Neural progenitor cell (in vitro differentiated cells): ENCODE measurements at regions not wholly inside any gene's neighbourhood (a gene's known extent, or its start where the extent isn't known, plus 50 kb on each side); places are given as distances from the start of the nearest gene placed in this dataset.

Experiments used
- DNase-seq: peaks from one replicate; pipeline ENCODE4 v3.0.0-alpha.2; 2016; ENCODE audit warnings: low spot score
- H2AFZ ChIP-seq: fragments of 200-600 bp; sonication (generic); replicated peaks from 2 replicates; pipeline ENCODE4 v1.6.1; 2016; ENCODE audit warnings: antibody characterized with exemption
- H3F3A ChIP-seq: fragments of 200-600 bp; sonication (generic); 2 replicates; pipeline ENCODE4 v1.6.1; 2016; ENCODE audit warnings: antibody characterized with exemption, low read depth
- H3K27ac ChIP-seq: fragments of 200-600 bp; sonication (generic); 2 replicates; pipeline ENCODE4 v1.5.1; 2016; ENCODE audit warnings: mild to moderate bottlenecking
- H3K27me3 ChIP-seq: fragments of 200-600 bp; sonication (generic); 2 replicates; pipeline ENCODE4 v1.6.1; 2016; ENCODE audit warnings: mild to moderate bottlenecking, moderate library complexity
- H3K36me3 ChIP-seq: fragments of 200-600 bp; sonication (generic); 2 replicates; pipeline ENCODE4 v1.5.1; 2016
- H3K4me1 ChIP-seq: fragments of 200-600 bp; sonication (generic); 2 replicates; pipeline ENCODE4 v1.6.1; 2016; ENCODE audit warnings: mixed run types
- H3K4me2 ChIP-seq: fragments of 200-600 bp; sonication (generic); 2 replicates; pipeline ENCODE4 v1.6.1; 2016
- H3K4me3 ChIP-seq: fragments of 200-600 bp; sonication (generic); 2 replicates; pipeline ENCODE4 v1.5.1; 2016
- H3K79me2 ChIP-seq: fragments of 200-600 bp; sonication (generic); 2 replicates; pipeline ENCODE4 v1.6.1; 2016; ENCODE audit warnings: low read depth
- H3K9ac ChIP-seq: fragments of 200-600 bp; sonication (generic); 2 replicates; pipeline ENCODE4 v1.6.1; 2016
- H3K9me3 ChIP-seq: fragments of 200-600 bp; sonication (generic); 2 replicates; pipeline ENCODE4 v1.5.1; 2016; ENCODE audit warnings: low read depth
- H4K20me1 ChIP-seq: fragments of 200-600 bp; sonication (generic); 2 replicates; pipeline ENCODE4 v1.6.1; 2016; ENCODE audit warnings: low read depth
- H3K27ac Mint-ChIP-seq: 3 replicates; pipeline ENCODE4 v1.8.0; 2021; ENCODE audit warnings: mixed read lengths
- H3K27me3 Mint-ChIP-seq: 2 replicates; pipeline ENCODE4 v1.8.0; 2022; ENCODE audit warnings: low read depth, mild to moderate bottlenecking, inconsistent platforms, moderate library complexity, mixed read lengths; ENCODE audit not compliant: insufficient read depth
- H3K36me3 Mint-ChIP-seq: 3 replicates; pipeline ENCODE4 v1.8.0; 2021; ENCODE audit warnings: mixed read lengths
- H3K4me1 Mint-ChIP-seq: 3 replicates; pipeline ENCODE4 v1.8.0; 2021; ENCODE audit warnings: mixed read lengths
- H3K4me3 Mint-ChIP-seq: 3 replicates; pipeline ENCODE4 v1.8.0; 2021; ENCODE audit warnings: mild to moderate bottlenecking, moderate library complexity, mixed read lengths
- H3K9me3 Mint-ChIP-seq: 3 replicates; pipeline ENCODE4 v1.8.0; 2020; ENCODE audit warnings: mixed read lengths
- CTCF ChIP-seq: fragments of 200-600 bp; sonication (generic); IDR thresholded peaks from 2 replicates; pipeline ENCODE4 v1.5.1; 2017; ENCODE audit warnings: antibody characterized with exemption, mild to moderate bottlenecking
- EZH2 ChIP-seq: fragments of 200-600 bp; sonication (generic); IDR thresholded peaks from 2 replicates; pipeline ENCODE4 v1.6.1; 2017; ENCODE audit warnings: antibody characterized with exemption, mild to moderate bottlenecking, moderate library complexity
- EZH2phosphoT487 ChIP-seq: fragments of 200-600 bp; sonication (generic); IDR thresholded peaks from 2 replicates; pipeline ENCODE4 v1.6.1; 2017; ENCODE audit warnings: antibody characterized with exemption

GRCh38 chr4:133596459-133596858 is 447.4 kb downstream of the PCDH10 start:
- no peak overlapping the region for H3K9ac ChIP-seq
- no peak overlapping the region for H3K4me3 ChIP-seq
- no peaks in the 10 kb centered on the region for H3K27me3 ChIP-seq
- no peak overlapping the region for H3K4me3 Mint-ChIP-seq
- H3F3A ChIP-seq, result peaks cover 15% of the 10 kb centered on the region
- H3K4me1 ChIP-seq, result peaks cover 23% of the 10 kb centered on the region
- peak overlapping the region; percentile 89 for H2AFZ ChIP-seq
- no peaks in the 10 kb centered on the region for H3K79me2 ChIP-seq
- H4K20me1 ChIP-seq, result no peaks in the 10 kb centered on the region
- H3K36me3 Mint-ChIP-seq, result no peaks in the 10 kb centered on the region
- no peaks in the 10 kb centered on the region for H3K9me3 Mint-ChIP-seq
- no peaks in the 10 kb centered on the region for H3K4me1 Mint-ChIP-seq
- peak; percentile 11 for DNase-seq
- H3K9me3 ChIP-seq, result no peaks in the 10 kb centered on the region
- H3K27ac Mint-ChIP-seq, result no peak overlapping the region
- H3K4me2 ChIP-seq, result no peak overlapping the region
- H3K27ac ChIP-seq, result no peak overlapping the region
- H3K27me3 Mint-ChIP-seq, result no peaks in the 10 kb centered on the region
- no peak for TF ChIP-seq EZH2
- no peak for TF ChIP-seq EZH2phosphoT487
- no peak for TF ChIP-seq CTCF
- no peaks in the 10 kb centered on the region for H3K36me3 ChIP-seq

DNA sequence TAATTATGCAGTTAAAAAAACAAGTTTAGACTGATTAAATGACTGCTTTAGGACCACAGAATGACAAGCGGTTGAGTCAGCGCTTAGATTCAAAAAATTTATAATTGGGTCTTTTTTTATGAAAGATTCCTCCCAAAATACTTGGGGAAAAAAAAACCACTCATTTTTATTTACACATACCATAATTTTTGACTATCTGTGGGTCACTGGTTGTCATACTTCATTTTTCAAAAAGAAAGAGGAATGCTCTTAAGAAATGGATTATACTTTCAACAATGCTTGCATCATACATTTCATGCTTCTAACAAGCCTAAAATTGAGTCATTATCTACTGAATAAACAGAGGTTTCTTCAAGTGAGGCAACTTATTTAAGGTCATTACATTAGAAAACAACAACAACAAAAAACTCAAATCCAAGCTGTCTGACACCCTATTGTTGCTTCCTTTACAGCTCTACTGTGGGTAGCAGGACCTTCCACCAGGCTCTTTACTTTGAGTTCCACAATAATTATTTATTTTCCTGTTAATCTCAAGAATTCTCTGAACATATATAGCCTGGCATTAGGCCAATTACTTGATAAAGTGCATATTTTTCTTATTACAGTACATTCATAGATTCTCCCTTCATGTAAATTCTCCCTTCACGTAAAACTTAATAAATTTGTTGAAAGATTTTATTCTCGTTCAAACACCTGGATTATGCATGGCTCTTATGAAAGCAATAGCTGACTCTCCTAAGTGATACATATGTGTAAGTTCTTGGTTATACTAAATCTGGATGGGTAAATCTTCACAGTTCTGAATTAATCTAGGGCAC is 445.5 kb downstream of the PCDH10 start:
- H3K9me3 Mint-ChIP-seq, result no peaks in the 10 kb centered on the region
- H3K27me3 Mint-ChIP-seq, result no peaks in the 10 kb centered on the region
- no peak overlapping the region for H3K4me3 Mint-ChIP-seq
- peak overlapping the region; percentile 32 for H3K4me2 ChIP-seq
- H3K9ac ChIP-seq, result no peak overlapping the region
- no peak overlapping the region for H3K27ac ChIP-seq
- H3K36me3 ChIP-seq, result no peaks in the 10 kb centered on the region
- DNase-seq, result no peak
- H4K20me1 ChIP-seq, result no peaks in the 10 kb centered on the region
- no peaks in the 10 kb centered on the region for H3K36me3 Mint-ChIP-seq
- H3K4me1 Mint-ChIP-seq, result no peaks in the 10 kb centered on the region
- H2AFZ ChIP-seq, result no peak overlapping the region
- H3K27ac Mint-ChIP-seq, result no peak overlapping the region
- no peaks in the 10 kb centered on the region for H3K79me2 ChIP-seq
- H3K9me3 ChIP-seq, result no peaks in the 10 kb centered on the region
- peaks cover 15% of the 10 kb centered on the region for H3F3A ChIP-seq
- TF ChIP-seq EZH2 (no peak), CTCF (no peak), EZH2phosphoT487 (no peak)
- no peaks in the 10 kb centered on the region for H3K27me3 ChIP-seq
- peaks cover 23% of the 10 kb centered on the region for H3K4me1 ChIP-seq
- H3K4me3 ChIP-seq, result no peak overlapping the region

DNA sequence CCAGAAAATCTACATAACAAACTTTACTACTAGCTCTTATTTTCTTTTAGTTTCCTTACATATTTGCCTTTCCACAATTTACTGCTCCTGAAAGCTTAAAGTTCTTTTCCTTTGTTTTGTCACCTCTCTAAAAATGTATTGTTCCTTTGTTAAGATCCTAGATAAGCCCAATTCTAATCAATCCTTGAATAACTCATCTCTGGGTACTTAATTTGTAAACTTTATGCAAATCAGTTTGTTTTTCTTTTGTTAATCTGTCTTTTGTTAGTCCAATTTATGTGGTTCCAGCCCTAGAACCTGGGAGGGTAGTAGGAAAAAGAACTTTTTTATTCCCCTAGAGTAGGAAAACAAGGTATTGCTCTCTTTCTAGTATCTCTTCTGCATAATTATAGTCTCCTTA is 444.7 kb downstream of the PCDH10 start:
- H3K9ac ChIP-seq, result no peak overlapping the region
- H3K4me3 ChIP-seq, result no peak overlapping the region
- Mint-ChIP-seq H3K27me3 (no peaks in the 10 kb centered on the region), H3K4me3 (no peak overlapping the region), H3K36me3 (no peaks in the 10 kb centered on the region), H3K9me3 (no peaks in the 10 kb centered on the region), H3K4me1 (no peaks in the 10 kb centered on the region), H3K27ac (no peak overlapping the region)
- H3K9me3 ChIP-seq, result no peaks in the 10 kb centered on the region
- H3K36me3 ChIP-seq, result no peaks in the 10 kb centered on the region
- DNase-seq, result peak; percentile 8
- H2AFZ ChIP-seq, result no peak overlapping the region
- peaks cover 23% of the 10 kb centered on the region for H3K4me1 ChIP-seq
- no peaks in the 10 kb centered on the region for H3K27me3 ChIP-seq
- no peaks in the 10 kb centered on the region for H3K79me2 ChIP-seq
- peak overlapping the region; percentile 32 for H3K4me2 ChIP-seq
- peaks cover 15% of the 10 kb centered on the region for H3F3A ChIP-seq
- H3K27ac ChIP-seq, result peak overlapping the region; percentile 30
- H4K20me1 ChIP-seq, result no peaks in the 10 kb centered on the region
- TF ChIP-seq CTCF (no peak), EZH2 (no peak), EZH2phosphoT487 (no peak)
